AG04449 (cell line): ENCODE measurements at regions not wholly inside any gene's neighbourhood (a gene's known extent, or its start where the extent isn't known, plus 50 kb on each side); places are given as distances from the start of the nearest gene placed in this dataset.

Experiments used
- CTCF ChIA-PET: fragments of 350-600 bp; formaldehyde crosslinking; extraction: SDS; loops from one replicate; lab custom pipeline; 2021; ENCODE audit warnings: antibody characterized with exemption; lab: Yijun Ruan, JAX
- POLR2A ChIA-PET: fragments of 400-600, 350-600 bp; formaldehyde crosslinking; extraction: SDS; loops from one replicate; lab custom pipeline; 2020; ENCODE audit warnings: antibody characterized with exemption, inconsistent platforms; lab: Yijun Ruan, JAX
- DNase-seq: peaks from one replicate; pipeline ENCODE4 v3.0.0-alpha.2; 2010; ENCODE audit warnings: low read depth, low spot score
- H3K4me3 ChIP-seq: 2 replicates; pipeline ENCODE4 v1.5.1; 2011; ENCODE audit warnings: low read depth, mild to moderate bottlenecking, control low read depth, low read length
- TF ChIP-seq, protein P1 (sequence below): IDR thresholded peaks from one replicate; pipeline ENCODE4 v1.5.1; 2011; ENCODE audit warnings: mild to moderate bottlenecking, moderate library complexity, low read length, control low read depth, inconsistent platforms; ENCODE audit not compliant: insufficient read depth; ENCODE audit errors: missing control alignments

DNA sequence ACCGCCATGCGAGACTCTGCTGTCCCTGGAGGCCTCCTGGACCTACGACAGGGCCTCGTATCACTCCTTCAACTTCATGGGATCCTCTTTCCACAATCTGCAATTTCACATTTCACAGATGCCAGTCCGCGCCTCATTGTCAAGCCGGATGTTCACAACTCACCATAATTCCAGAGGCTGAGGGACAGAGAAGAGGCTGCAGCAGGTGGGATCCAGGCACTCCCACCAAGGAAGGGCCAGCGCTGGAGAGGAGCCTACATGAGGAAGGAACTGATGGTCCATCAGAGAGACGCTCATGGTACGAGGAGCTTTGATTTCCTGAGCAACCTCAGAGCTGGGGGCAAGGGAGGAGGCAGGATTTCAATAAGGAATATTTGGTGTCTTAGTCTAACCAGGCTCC lies 495.0 kb downstream of the BRD1 start:
- no peak overlapping the region for H3K4me3 ChIP-seq
- DNase-seq = no peak
- POLR2A ChIA-PET = no interaction called here
- CTCF ChIA-PET = no interaction called here
- TF ChIP-seq, protein P1, sequence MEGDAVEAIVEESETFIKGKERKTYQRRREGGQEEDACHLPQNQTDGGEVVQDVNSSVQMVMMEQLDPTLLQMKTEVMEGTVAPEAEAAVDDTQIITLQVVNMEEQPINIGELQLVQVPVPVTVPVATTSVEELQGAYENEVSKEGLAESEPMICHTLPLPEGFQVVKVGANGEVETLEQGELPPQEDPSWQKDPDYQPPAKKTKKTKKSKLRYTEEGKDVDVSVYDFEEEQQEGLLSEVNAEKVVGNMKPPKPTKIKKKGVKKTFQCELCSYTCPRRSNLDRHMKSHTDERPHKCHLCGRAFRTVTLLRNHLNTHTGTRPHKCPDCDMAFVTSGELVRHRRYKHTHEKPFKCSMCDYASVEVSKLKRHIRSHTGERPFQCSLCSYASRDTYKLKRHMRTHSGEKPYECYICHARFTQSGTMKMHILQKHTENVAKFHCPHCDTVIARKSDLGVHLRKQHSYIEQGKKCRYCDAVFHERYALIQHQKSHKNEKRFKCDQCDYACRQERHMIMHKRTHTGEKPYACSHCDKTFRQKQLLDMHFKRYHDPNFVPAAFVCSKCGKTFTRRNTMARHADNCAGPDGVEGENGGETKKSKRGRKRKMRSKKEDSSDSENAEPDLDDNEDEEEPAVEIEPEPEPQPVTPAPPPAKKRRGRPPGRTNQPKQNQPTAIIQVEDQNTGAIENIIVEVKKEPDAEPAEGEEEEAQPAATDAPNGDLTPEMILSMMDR = no peak

DNA sequence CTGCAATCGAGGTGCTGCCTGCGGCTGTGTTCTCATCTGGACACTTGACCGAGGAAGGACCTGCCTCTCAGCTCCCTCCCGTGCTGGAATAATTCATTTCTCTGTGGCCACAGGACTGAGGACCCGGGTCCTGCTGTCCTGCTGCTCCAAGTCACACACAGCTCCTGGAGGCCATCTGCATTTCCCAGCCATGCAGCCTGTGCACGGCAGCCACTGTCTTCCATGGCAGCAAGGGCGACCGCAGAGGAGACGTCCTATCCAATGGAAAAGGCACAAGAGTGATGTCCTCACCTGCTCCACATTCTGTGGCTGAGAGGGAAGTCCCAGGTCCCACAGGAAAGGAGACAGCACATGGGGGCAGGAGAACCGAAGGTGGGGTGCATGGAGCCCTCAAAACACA lies 495.8 kb downstream of the BRD1 start:
- ChIA-PET CTCF (no interaction called here), POLR2A (no interaction called here)
- TF ChIP-seq, protein P1 = no peak
- H3K4me3 ChIP-seq = no peak overlapping the region
- no peak for DNase-seq

GRCh38 chr22:49331223-49331815 lies 496.4 kb downstream of the BRD1 start:
- no peak for DNase-seq
- TF ChIP-seq, protein P1 = no peak
- no peak overlapping the region for H3K4me3 ChIP-seq
- POLR2A ChIA-PET = no interaction called here
- CTCF ChIA-PET = no interaction called here

GRCh38 chr22:49330421-49331222 lies 497.1 kb downstream of the BRD1 start:
- POLR2A ChIA-PET = no interaction called here
- no peak for DNase-seq
- H3K4me3 ChIP-seq = no peak overlapping the region
- TF ChIP-seq, protein P1 = no peak
- CTCF ChIA-PET = no interaction called here

- CTCF ChIA-PET = no interaction called here
- no peak overlapping the region for H3K4me3 ChIP-seq
- TF ChIP-seq, protein P1 = no peak
- POLR2A ChIA-PET = no interaction called here
- no peak for DNase-seq
Observed at GRCh38 chr22:49329636-49330035, 498.0 kb downstream of the BRD1 start.

DNA sequence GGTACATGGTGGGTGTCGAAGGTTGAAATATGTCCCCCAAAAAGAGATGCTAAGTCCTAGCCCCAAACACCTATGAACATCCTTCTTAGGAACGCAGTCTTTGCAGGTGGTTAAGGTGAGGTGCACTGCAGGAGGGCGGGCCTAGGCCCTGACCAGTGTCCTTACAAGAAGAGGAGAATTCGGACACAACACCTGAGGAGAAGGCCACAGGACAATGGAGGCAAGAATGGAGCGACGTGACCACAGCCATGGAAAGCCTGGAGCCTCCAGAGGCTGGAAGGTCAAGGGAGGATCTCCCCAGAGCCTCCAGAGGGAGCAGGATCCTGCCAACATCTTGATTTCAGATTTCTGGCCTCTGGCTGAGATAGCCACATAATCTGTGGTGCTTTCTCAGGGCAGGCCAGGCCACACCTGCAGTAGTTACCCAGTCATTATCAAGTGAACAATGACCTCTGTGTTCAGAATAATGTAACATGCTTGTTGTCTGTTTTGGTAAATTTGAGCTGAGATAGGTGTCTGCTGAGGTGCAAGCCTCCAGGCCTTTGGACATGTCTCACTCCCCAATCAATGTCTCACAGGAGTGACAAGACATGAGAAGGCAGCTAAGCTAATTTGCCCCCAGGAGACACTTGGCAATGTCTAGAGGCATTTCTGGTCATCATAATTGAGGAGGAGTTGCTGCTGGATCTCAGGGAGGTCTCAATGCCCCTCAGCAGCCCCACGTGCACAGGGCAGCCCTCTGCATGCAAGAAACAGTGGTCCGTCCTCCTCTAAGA lies 498.9 kb downstream of the BRD1 start:
- TF ChIP-seq, protein P1 = no peak
- ChIA-PET POLR2A (no interaction called here), CTCF (no interaction called here)
- no peak for DNase-seq
- H3K4me3 ChIP-seq = no peak overlapping the region
